Right forelimb (tissue), 1 donor: ENCODE measurements at regions not wholly inside any gene's neighbourhood (a gene's known extent, or its start where the extent isn't known, plus 50 kb on each side); places are given as distances from the start of the nearest gene placed in this dataset.
"Not testable (repeated sequence)": the region's sequence is repeated elsewhere in the genome, so short reads cannot be mapped to it uniquely, and the experiment has no call there.

ENCODE experiments used
- DNase-seq: peaks from one replicate; pipeline ENCODE4 v3.0.0-alpha.2; 2018

DNA sequence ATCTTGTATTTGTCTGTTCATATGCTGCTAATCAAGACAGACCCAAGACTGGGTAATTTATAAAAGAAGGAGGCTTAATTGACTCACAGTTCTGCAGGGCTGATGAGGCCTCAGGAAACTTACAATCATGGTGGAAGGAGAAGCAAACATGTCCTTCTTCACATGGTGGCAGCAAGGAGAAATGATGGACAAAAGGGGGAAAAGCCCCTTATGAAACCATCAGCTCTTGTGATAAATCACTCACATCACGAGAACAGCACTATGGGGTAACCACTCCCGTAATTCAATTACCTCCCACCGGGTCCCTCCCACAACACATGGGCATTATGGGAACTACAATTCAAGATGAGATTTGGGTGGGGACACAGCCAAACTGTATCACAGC, 117.0 kb downstream of the TTC6 start:
- DNase-seq: not testable (repeated sequence)

DNA sequence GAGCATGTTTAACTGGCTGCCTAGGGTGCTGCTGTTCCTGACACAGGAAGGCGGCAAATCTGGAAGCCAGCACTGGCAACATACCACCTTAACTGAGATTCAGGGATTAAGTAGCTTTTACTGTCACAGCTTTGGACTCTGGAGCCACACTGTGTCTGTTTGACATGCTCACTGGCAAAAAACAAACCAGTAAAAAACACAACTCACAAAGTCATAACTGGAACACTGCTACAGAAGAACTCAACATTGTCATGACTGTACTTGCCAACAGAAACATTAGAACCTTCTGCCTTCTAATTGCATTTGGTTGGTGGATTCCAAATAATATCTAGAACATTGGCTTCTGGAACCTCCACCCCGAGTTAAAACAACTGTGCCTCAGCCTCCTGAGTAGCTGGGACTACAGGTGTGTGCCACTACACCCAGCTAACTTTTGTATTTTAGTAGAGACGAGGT, 117.6 kb downstream of the TTC6 start:
- DNase-seq: no peak

DNA sequence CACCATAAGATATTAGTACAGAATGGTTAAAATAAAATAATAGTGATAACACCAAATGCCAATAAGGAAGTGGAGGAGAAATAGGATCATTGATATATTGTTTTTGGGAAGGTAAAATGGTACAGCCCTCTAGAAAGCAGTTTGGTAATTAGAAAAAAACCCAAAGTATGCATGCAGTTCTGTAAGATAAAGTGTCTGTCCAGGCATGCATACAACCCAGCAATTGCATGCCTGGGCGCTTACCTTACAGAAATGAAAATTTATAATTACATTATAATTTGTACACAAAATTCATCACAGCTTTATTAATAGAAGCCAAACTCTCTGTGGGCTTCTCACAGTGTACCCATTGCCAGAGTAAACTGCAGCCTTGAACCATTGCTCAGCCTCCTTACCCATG, 124.7 kb downstream of the TTC6 start:
- no peak for DNase-seq

DNA sequence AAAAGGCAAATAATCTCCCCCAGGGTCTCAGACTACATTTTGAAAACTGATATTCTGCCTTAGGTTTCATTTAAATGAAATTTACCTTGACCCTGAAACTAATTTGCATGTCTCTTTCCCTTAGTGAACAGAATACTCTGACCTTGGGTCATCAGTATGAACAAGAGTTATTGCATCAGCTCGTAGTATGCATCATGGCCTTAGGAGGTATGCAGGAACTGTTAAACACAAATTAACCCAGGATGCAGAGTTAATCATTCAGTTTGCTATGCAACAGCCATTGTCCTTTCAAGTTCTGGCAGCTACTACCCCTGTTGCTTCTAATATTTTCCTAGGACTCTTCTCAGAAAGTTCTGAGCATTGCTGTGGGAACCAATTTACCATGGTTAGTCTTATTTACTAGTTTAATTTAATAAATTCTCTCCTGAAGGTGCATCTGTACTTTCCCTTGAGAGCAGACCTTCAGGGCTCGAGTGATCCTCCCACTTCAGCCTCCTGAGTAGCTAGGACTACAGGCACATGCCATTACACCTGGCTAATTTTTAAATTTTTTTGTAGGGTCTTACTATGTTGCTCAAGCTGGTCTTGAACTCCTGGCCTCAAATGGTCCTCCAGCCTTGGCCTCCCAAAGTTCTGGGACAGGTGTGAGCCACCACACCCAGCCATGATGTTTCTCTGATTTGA, 126.7 kb downstream of the TTC6 start:
- DNase-seq: no peak

DNA sequence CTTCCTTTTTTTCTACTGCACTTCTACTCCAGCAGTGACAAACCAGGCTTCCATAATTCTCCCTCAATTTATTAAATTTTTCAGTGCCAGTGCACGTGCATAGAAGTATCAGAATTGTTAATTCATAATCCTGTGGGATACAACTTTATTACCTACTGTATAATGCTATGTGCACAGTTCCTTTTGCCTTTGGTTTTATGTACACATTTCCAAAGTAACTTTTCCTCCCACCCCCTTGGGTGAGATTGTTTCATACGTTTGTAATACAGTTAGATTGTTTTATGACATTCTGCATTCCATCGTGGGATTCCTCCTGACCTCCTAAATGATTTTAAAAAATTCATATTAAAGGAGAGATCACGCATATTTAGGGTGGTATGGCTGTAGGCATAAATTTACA, 128.1 kb downstream of the TTC6 start:
- DNase-seq: no peak

DNA sequence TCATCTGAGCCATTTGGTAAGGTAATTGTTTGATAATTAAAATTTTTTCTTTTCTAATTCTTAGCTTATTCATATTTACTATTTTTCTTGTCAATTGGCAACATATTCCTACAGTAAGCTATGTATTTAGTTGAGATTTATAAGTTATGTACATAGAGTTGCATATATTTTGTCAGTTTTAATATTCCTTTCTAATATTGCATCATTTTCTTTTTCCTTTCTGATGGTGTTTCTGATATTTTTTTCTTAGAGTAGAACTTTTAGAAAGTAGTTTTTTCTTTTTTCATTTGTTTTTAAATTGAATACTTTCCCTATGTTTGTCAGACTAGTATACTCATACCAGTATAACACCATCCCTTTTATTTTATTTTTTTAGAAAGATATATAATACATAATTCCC, 131.3 kb downstream of the TTC6 start:
- no peak for DNase-seq

DNA sequence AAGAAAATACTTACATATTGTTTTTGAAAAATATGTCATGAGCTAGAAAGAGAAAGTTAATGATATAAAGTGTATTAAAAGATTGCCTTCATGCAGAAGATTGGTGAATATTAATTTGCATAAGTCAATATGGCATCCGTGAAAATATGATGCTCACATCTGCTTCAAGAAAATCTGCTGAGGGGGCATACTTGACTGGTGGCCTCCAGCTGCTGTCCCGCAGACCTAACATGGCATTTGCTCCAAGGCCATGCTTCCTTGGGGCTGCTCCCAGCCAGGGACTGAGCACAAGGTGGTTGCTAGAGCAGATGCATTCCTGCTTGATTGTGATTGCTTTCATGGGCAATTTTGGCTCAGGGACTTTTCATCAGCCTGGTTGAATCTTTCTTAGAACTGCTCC, 133.8 kb downstream of the TTC6 start:
- no peak for DNase-seq

DNA sequence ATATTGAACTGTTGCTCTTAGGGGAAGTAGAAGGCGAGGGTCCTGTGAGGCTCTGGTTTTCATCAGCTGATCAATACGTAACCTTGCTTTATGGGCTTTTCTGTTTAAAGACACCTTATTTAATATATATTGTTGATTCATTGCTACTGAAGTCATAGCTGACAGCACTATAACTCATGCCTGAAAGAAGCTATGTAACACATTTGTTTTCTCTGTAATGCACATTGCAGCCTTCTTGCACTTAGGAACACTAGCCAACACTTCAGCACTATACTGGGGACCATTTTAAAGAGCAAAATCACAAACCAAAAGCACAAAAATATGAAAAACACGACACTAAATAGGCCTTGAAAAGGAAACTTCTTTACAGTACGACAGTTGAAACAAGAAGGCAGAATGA, 135.7 kb downstream of the TTC6 start:
- DNase-seq: no peak

DNA sequence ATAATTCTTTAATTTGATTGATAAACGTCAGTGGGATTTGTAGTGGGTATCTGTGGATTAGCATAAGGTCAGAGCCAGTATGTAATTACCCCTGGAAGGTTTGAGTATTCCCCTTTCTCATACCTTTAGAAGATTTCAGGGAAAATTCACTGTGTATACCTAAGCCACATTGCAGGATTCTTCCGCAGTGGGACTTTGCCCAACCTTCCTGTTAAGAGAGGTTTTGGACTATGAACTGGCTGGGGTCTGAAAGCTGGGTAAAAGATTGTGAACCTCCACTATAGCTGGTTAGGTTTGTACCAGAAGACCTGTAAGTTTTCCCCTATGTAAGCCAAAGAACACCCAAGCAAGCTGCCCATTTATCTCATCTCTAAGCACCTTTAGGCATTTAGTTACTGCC, 150.2 kb downstream of the TTC6 start:
- DNase-seq: no peak

DNA sequence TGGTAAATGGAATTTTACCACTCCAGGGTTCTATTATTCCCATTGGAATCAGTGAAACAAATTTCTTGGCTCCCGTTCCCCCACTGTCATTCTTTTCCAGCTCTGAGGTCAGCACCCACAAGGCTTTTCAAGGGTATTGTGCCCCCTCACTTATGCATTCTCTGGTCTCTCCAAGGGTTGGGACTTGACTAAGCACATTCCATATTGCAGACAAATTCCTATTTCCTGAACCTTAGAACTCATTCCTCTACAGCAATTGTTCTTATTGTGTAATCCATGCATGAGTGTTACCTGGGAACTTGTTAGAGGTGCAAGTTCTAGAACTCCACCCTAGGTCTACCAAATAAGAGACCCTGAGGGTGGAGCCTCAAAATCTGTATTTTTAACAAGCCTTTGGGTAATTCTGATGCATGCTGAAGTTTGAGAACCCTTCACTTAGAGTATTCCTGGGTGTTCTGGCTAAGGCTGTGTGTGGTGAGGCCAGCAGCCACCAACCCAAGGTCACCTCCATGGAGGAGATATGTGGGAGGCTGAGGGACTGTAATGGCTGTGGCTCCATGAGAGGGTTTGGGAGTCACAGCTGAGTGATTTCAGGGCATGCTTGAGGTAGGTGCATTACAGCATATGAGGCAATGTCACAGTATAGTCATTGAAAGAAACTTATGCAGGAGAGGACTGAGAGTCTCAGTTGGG, 150.9 kb downstream of the TTC6 start:
- DNase-seq: no peak

DNA sequence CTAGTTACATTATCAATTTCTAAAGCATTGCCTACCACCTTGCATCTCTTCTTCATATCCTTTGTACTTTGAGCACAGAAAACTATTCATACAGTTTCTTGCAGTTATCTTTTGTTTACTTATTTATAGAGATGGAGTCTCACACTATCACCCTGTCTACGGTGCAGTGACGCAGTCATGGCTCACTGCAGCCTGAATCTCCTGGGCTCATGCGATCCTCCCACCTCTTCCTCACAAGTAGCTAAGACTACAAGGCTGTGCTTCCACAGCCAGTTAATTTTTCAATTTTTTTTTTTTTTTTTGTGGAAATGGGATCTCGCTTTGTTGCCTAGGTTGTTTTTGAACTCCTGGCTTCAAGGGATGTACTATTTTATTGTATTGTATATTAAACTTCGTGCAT, 158.0 kb downstream of the TTC6 start:
- no peak for DNase-seq

DNA sequence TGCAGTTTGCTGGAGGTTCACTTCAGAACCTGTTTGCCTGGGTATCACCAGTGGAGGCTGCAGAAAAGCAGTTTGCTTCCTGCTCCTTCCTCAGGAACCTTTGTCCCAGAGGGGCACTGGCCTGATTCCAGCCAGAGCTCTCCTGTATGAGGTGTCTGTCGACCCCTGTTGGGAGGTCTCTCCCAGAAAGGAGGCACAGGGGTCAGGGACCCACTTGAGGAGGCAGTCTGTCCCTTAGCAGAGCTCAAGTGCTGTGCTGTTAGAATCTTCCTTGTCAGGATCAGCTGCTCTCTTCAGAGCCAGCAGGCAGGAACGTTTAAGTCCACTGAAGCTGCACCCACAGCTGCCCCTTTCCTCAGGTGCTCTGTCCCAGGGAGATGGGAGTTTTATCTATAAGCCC, 164.8 kb downstream of the TTC6 start:
- not testable (repeated sequence) for DNase-seq

DNA sequence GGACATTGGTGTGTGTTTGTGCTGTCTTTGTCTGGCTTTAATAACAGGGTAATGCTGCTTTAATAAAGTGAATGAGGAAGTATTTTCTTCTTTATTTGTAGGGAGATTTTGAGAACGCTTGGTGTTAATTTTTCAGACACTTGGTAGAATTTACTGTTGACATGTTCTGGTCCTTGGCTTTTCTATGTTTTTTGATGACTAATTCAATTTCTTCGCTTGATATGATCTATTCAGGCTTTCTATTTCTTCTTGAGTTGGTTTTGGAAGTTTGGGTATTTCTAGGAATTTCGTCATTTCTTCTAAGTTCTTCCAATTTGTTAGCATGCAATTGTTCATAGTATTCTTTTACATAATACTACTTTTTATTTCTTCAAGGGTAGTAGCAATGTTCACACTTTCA, 167.8 kb downstream of the TTC6 start:
- no peak for DNase-seq

DNA sequence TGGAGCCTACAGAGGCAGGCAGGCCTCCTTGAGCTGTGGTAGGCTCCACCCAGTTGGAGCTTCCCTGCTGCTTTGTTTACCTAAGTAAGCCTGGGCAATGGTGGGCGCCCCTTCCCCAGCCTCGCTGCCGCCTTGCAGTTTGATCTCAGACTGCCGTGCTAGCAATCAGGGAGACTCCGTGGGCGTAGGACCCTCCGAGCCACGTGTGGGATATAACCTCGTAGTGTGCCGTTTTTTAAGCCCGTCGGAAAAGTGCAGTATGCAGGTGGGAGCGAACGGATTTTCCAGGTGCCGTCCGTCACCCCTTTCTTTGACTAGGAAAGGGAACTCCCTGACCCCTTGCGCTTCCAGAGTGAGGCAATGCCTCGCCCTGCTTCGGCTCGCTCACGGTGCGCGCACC, 176.9 kb downstream of the TTC6 start:
- DNase-seq: not testable (repeated sequence)

DNA sequence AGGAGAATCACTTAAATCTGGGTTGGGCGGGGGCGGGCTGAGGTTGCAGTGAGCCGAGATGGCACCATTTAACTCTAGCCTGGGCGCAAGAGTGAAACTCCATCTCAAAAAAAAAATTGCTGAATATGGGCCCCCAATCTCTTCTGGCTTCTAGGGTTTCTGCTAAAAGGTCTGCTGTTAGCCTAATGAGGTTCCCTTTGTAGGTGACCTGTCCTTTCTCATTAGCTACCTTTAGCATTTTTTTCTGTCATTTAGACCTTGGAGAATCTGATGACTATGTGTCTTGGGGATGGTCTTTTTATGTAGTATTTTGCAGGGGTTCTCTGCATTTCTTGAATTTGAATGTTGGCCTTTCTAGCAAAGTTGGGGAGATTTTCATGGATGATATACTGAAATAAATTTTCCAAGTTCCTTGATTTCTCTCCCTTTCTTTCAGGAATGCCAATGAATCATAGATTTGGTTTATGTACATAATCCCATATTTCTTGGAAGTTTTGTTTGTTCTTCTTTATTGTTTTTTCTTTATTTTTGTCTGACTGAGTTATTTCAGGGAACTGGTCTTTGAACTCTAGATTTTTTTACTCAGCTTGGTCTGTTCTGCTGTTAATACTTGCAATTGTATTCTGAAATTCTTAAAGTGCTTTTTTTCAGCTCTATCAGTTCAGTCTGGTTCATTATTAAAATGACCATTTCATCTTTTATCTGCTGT, 181.5 kb downstream of the TTC6 start:
- DNase-seq: no peak

DNA sequence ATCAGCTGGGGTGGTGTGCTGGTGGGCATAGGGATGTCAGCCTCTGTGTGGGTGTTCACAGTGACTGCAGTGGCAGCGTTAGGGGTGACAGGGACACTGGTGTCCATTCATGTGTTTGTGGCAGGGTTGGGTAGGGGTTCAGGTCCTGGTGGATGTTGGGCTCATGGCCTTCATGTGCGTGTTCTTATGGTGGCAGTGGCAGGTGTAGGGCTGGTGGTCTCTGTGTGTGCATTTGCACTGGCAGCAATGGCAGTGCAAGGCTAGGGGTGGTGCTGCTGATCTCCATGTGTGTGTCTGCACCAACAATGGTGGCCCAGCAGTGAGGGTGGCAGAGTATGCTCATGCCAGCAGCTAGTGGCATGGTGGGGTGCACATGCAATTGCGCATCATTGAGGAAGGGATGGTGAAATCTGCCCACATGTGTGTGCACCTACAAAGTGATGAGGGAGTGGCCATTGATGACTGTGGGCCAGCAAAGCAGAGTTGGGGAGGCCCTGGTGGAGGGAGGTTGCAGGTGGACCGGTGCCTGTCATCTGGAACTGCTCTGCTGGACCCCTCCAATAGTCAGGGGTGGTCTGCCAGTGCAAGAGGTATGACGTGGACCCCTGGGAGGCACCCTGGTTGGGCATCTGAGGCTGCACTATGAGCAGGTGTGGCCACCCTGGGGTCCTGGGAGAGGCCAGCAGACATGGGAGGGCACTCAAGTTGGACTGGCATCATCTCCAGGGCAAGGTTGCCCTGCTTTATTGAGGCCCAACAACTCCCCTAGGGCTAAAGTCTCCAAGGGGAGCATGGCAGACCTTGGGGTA, 182.9 kb downstream of the TTC6 start:
- no peak for DNase-seq

DNA sequence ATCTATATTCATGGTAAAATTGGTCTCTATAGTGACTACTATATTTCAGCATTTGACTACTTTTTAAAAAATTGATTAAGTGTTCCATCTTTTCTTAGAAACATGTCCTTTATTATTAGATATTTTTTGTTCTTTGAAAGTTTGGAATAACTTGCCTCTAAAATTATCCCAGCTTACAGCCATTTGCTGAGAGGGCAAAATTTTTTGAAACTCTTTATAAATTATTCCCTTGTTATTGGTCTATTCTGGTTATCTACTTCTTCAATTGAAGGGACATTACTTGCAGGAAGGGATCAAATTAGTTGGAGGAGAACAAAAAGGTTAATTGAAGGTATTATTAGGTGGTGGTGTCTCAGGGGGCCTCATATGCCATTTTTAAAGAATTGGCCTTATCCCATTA, 184.1 kb downstream of the TTC6 start:
- DNase-seq: no peak

DNA sequence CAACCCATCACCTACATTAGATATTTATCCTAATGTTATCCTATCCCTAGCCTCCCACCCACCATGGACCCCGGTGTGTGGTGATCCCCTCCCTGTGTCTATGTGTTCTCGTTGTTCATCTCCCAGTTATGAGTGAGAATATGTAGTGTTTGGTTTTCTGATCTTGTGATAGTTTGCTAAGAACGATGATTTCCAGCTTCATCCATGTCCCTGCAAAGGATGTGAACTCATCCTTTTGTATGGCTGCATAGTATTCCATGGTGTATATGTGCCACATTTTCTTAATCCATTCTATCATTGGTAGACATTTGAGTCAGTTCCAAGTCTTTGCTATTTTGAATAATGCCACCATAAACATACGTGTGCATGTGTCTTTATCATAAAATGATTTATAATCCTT, 185.3 kb downstream of the TTC6 start:
- not testable (repeated sequence) for DNase-seq

DNA sequence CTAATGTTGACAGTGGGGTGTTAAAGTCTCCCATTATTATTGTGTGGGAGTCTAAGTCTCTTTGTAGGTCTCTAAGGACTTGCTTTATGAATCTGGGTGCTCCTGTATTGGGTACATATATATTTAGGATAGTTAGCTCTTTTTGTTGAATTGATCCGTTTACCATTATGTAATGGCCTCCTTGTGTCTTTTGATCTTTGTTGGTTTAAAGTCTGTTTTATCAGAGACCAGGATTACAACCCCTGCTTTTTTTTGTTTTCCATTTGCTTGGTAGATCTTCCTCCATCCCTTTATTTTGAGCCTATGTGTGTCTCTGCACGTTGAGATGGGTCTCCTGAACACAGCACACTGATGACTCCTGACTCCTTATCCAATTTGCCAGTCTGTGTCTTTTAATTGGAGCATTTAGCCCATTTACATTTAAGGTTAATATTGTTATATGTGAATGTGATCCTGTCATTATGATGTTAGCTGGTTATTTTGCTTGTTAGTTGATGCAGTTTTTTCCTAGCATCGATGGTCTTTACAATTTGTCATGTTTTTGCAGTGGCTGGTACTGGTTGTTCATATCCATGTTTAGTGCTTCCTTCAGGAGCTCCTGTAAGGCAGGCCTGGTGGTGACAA, 188.9 kb downstream of the TTC6 start:
- DNase-seq: not testable (repeated sequence)

DNA sequence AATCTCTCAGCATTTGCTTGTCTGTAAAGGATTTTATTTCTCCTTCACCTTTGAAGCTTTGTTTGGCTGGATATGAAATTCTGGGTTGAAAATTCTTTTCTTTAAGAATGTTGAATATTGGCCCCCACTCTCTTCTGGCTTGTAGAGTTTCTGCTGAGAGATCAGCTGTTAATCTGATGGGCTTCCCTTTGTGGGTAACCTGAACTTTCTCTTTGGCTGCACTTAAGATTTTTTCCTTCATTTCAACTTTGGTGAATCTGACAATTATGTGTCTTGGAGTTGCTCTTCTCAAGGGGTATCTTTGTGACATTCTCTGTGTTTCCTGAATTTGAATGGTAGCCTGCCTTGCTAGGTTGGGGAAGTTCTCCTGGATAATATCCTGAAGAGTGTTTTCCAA, 189.4 kb downstream of the TTC6 start:
- DNase-seq: not testable (repeated sequence)

DNA sequence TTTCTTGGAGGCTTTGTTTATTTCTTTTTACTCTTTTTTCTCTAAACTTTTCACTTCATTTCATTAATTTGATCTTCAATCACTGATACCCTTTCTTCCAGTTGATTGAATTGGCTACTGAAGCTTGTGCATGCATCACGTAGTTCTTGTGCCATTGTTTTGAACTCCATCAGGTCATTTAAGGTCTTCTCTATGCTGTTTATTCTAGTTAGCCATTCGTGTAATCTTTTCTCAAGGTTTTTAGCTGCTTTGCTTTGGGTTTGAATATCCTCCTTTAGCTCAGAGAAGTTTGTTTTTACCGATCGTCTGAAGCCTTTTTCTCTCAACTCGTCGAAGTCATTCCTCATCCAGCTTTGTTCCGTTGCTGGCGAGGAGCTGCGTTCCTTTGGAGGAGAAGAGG, 189.9 kb downstream of the TTC6 start:
- not testable (repeated sequence) for DNase-seq

DNA sequence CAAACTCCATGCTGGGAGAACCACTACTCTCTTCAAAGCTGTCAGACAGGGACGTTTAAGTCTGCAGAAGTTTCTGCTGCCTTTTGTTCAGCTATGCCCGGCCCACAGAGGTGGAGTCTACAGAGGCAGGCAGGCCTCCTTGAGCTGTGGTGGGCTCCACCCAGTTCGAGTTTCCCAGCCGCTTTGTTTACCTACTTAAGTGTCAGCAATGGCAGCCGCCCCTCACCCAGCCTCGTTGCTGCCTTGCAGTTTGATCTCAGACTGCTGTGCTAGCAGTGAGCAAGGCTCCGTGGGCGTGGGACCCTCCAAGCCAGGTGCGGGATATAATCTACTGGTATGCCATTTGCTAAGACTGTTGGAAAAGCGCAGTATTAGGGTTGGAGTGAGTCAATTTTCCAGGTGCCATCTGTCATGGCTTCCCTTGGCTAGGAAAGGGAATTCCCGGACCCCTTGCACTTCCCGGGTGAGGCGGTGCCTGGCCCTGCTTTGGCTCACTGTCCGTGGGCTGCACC, 190.7 kb downstream of the TTC6 start:
- DNase-seq: not testable (repeated sequence)
